Stomach (tissue), 8 donors: ENCODE measurements at regions not wholly inside any gene's neighbourhood (a gene's known extent, or its start where the extent isn't known, plus 50 kb on each side); places are given as distances from the start of the nearest gene placed in this dataset.

Source experiments
- DNase-seq, 2 donors: peaks; one replicate each; pipeline versions ENCODE4 v3.0.0 to v3.0.0-alpha.2; 2013 to 2019
- H3K27ac ChIP-seq, 5 donors: fragments of 200-600 bp in 4 of 5; sonication (generic) in 4 of 5; one replicate each; pipeline ENCODE4 v1.5.1; 2013 to 2019; ENCODE audit warnings: mild to moderate bottlenecking in 1 of 5, moderate library complexity in 1 of 5
- H3K27me3 ChIP-seq, 3 donors: fragments of 200-600 bp; sonication (generic); one replicate each; pipeline ENCODE4 v1.5.1; 2017 to 2019; ENCODE audit warnings: mixed run types in 1 of 3
- H3K36me3 ChIP-seq, 4 donors: fragments of 200-600 bp; sonication (generic); 1 replicate in 3 of 4; 2 replicates in 1 of 4; pipeline ENCODE4 v1.5.1; 2016 to 2019
- H3K4me1 ChIP-seq, 4 donors: fragments of 200-600 bp; sonication (generic); one replicate each; pipeline ENCODE4 v1.5.1; 2016 to 2019
- H3K4me3 ChIP-seq, 4 donors: fragments of 200-600 bp; sonication (generic) in 3 of 4; one replicate each; pipeline ENCODE4 v1.5.1; 2016 to 2019; ENCODE audit warnings: mild to moderate bottlenecking in 1 of 4
- H3K9me3 ChIP-seq, 4 donors: fragments of 200-600 bp; sonication (generic); one replicate each; pipeline ENCODE4 v1.5.1; 2016 to 2019
- EP300 ChIP-seq: sonication (generic); formaldehyde crosslinking; IDR thresholded peaks from one replicate; pipeline ENCODE4 v1.6.1; 2017; ENCODE audit warnings: antibody characterized with exemption
- POLR2A ChIP-seq, 4 donors: fragments of 450-650 bp; IDR thresholded peaks; one replicate each; pipeline ENCODE4 v1.6.1; 2016; ENCODE audit warnings: antibody characterized with exemption in 4 of 4, control low read depth in 2 of 4, mild to moderate bottlenecking in 1 of 4, moderate library complexity in 1 of 4
- POLR2AphosphoS5 ChIP-seq, 3 donors: sonication (generic); formaldehyde crosslinking; IDR thresholded peaks; one replicate each; pipeline ENCODE4 v1.6.1; 2016; ENCODE audit warnings: antibody characterized with exemption in 3 of 3
- WGBS, 5 donors: extraction: QIAGEN DNeasy Blood & Tissue Kit in 3 of 5; methylation state at CpG; one replicate each; pipeline versions ENCODE4 v1.1.5 to v1.1.7; 2013 to 2018; 5-methylcytosine and 5-hydroxymethylcytosine counted together
- intact Hi-C: fragments of 100-400 bp; cut with DNase I; formaldehyde crosslinking; loops from one replicate; pipeline ENCODE4 v1.15.1; 2023; ENCODE audit warnings: low total_unique reads
- TF ChIP-seq, protein P1 (sequence below), 7 experiments: fragments of 450-650 bp in 4 of 7; fragments of 200-600 bp in 3 of 7; sonication (generic) in 3 of 7; IDR thresholded peaks; one replicate each; pipeline ENCODE4 v1.5.1; 2016 to 2019; ENCODE audit warnings: antibody characterized with exemption in 7 of 7, control low read depth in 2 of 7, mild to moderate bottlenecking in 1 of 7
- donor health status: healthy with polysubstance abuse.
- donor health status: Bipolar disorder and iron deficiency.
- donor health status: healthy.

DNA sequence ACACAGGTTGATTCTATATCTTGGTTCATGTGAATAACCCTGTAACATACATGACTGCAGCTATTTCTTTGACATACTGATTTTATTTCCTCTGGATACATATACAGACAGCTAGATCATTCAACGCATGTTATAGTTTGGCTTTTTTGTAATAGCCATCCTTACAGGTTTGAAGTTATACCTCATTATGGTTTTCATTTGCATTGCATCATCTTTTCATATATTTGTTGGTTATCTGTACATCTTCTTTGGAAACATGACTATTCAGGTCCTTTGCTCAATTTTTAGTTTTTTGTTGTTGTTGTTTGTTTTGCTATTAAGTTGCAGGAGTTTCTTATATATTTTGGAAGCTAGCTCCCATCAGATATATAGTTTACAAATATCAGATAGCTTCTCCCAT lies 276.2 kb upstream of the NETO1 start:
- Histone ChIP-seq H3K27ac (no peak overlapping the region), H3K9me3 (no peaks in the 10 kb centered on the region), H3K27me3 (no peaks in the 10 kb centered on the region), H3K36me3 (no peaks in the 10 kb centered on the region), H3K4me1 (no peaks in the 10 kb centered on the region), H3K4me3 (no peak overlapping the region)
- no peak for DNase-seq
- intact Hi-C loops: no loop called here
- WGBS, 5 donors: 93 to 100% (median 95%) methylated on average over 1 of the region's 1 CpG
- TF ChIP-seq POLR2A (IDR thresholded peaks at IDR 0.05): no peak
- no peak for TF ChIP-seq EP300
- TF ChIP-seq, protein P1, sequence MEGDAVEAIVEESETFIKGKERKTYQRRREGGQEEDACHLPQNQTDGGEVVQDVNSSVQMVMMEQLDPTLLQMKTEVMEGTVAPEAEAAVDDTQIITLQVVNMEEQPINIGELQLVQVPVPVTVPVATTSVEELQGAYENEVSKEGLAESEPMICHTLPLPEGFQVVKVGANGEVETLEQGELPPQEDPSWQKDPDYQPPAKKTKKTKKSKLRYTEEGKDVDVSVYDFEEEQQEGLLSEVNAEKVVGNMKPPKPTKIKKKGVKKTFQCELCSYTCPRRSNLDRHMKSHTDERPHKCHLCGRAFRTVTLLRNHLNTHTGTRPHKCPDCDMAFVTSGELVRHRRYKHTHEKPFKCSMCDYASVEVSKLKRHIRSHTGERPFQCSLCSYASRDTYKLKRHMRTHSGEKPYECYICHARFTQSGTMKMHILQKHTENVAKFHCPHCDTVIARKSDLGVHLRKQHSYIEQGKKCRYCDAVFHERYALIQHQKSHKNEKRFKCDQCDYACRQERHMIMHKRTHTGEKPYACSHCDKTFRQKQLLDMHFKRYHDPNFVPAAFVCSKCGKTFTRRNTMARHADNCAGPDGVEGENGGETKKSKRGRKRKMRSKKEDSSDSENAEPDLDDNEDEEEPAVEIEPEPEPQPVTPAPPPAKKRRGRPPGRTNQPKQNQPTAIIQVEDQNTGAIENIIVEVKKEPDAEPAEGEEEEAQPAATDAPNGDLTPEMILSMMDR (IDR thresholded peaks at IDR 0.05): no peak
- no peak for TF ChIP-seq POLR2AphosphoS5 (IDR thresholded peaks at IDR 0.05)

DNA sequence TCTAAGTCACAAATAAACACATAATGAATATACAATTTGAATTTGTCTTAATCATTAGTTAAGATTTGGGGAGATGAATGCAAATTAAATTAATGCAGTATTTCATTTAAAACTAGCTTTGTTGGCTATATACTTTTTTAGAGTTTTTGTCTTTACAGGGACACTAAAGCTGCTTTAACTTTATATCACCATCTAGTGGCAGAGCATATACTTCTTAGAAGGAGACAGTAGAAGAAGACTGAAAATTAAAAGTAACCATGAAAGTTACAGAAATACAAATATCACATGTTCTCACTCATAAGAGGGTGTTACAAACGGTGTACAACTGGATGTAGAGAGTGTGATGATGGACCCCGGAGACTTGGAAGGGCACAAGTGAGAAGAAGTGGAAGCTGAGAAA lies 268.3 kb upstream of the NETO1 start:
- Histone ChIP-seq H3K36me3 (no peaks in the 10 kb centered on the region), H3K9me3 (peaks cover 0 to 3% (median 1%) of the 10 kb centered on the region in 4 donors), H3K4me3 (no peak overlapping the region), H3K27ac (no peak overlapping the region), H3K27me3 (no peaks in the 10 kb centered on the region), H3K4me1 (no peaks in the 10 kb centered on the region)
- no peak for DNase-seq
- intact Hi-C loops: no loop called here
- 41 to 66% (median 62%) methylated on average over 2 of the region's 2 CpGs for WGBS, 5 donors
- TF ChIP-seq, protein P1 (IDR thresholded peaks at IDR 0.05): no peak
- no peak for TF ChIP-seq POLR2AphosphoS5 (IDR thresholded peaks at IDR 0.05)
- TF ChIP-seq EP300: no peak
- TF ChIP-seq POLR2A (IDR thresholded peaks at IDR 0.05): no peak

DNA sequence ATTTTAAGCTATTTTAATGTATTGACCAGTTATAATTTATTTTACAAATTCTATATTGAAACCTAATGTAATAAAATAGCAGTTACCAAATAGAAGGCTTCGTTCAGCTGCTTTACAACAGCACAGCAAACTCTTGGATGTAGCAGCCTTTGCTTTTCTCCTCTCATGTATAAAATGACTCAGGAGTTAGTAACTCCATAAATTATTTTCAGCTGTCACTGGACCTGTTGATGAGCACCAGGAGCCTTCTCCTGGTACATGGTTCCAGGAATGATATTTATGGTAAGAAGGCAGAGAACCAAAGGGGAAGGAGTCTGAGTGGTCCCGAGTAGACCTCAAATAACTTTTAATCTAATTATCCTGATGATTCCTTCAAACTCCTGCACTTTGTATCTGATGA lies 256.4 kb upstream of the NETO1 start:
- WGBS, 5 donors: 60 to 71% (median 66%) methylated on average over 2 of the region's 2 CpGs
- no peaks in the 10 kb centered on the region for H3K27me3 ChIP-seq
- TF ChIP-seq EP300: no peak
- TF ChIP-seq POLR2AphosphoS5 (IDR thresholded peaks at IDR 0.05): no peak
- no peak for TF ChIP-seq POLR2A (IDR thresholded peaks at IDR 0.05)
- TF ChIP-seq, protein P1 (IDR thresholded peaks at IDR 0.05): no peak
- no peaks in the 10 kb centered on the region for H3K36me3 ChIP-seq
- intact Hi-C loops: no loop called here
- DNase-seq: peak in 1 of 2 donors; percentile 5
- no peak overlapping the region for H3K4me3 ChIP-seq
- H3K27ac ChIP-seq: no peak overlapping the region
- no peaks in the 10 kb centered on the region for H3K4me1 ChIP-seq
- peaks cover 0 to 7% (median 0%) of the 10 kb centered on the region in 4 donors for H3K9me3 ChIP-seq

DNA sequence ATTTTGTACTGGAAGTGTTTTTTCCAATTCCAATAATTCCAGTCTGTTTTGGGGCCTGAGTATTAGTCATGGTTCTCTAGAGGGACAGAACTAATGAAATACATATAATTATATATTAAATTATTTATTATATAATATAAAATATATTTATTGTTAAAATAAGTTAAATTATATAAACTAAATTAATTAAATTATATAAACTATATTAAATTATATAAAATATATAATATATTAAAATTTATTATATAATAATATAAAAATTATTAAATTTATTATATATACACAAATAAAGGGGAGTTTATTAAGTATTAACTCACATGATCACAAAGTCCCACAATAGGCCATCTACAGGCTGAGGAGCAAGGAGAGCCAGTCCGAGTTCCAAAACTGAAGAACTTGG lies 253.4 kb upstream of the NETO1 start:
- intact Hi-C loops: no loop called here
- no peak overlapping the region for H3K4me3 ChIP-seq
- TF ChIP-seq POLR2AphosphoS5 (IDR thresholded peaks at IDR 0.05) (no peak), POLR2A (IDR thresholded peaks at IDR 0.05) (no peak), EP300 (no peak)
- TF ChIP-seq, protein P1 (IDR thresholded peaks at IDR 0.05): no peak
- no peak for DNase-seq
- H3K27ac ChIP-seq: no peak overlapping the region
- H3K27me3 ChIP-seq: no peaks in the 10 kb centered on the region
- WGBS, 5 donors: 89 to 98% (median 93%) methylated on average over 1 of the region's 1 CpG
- H3K36me3 ChIP-seq: no peaks in the 10 kb centered on the region
- no peaks in the 10 kb centered on the region for H3K4me1 ChIP-seq
- H3K9me3 ChIP-seq: peaks cover 0 to 6% (median 0%) of the 10 kb centered on the region in 4 donors
